ENCODE measurements at regions not wholly inside any gene's neighbourhood (a gene's known extent, or its start where the extent isn't known, plus 50 kb on each side); places are given as distances from the start of the nearest gene placed in this dataset.
"Not testable (repeated sequence)": the region's sequence is repeated elsewhere in the genome, so short reads cannot be mapped to it uniquely, and the experiment has no call there.

DNA sequence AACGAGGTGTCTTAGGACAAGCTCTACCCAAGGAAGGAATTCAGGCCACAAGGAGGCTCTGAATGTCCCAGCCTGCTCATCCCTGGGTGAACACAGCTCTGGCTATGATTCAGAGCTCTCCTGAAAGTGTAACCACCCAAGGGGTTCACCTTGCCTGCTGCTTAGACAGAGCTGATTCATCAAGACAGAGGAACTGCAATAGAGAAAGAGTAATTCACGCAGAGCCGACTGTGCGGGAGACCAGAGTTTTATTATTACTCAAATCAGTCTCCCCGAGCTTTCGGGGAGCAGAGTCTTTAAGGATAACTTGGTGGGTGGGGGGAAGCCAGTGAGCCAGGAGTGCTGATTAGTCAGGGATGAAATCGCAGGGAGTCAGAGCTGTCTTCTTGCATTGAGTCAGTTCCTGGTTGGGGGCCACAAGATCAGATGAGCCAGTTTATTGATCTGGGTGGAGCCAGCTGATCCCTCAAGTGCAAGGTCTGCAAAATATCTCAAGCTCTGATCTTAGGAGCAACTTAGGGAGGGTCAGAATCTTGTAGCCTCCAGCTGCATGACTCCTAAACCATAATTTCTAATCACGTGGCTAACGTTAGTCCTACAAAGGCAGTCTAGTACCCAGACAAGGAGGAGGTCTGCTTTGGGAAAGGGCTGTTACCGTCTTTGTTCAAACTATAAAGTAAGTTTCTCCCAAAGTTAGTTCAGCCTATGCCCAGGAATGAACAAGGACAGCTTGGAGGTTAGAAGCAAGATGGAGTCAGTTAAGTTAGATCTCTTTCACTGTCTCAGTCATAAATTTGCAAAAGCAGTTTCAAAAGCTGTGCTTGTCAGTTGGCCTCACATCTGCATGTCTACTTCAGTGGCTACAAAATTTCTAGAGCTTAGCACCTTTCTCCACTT lies 123.4 kb upstream of the DAPK1 start:
- H3K27ac ChIP-seq (ENCODE audit: insufficient read depth, low read depth, low read length, poor library complexity, severe bottlenecking); H3K27me3 ChIP-seq (ENCODE audit: control insufficient read depth, insufficient read depth, low read length, poor library complexity, severe bottlenecking); H3K4me1 ChIP-seq (ENCODE audit: control insufficient read depth, insufficient read depth, low read length); H3K4me3 ChIP-seq (ENCODE audit: insufficient read depth, low read depth, low read length); H3K9me3 ChIP-seq (ENCODE audit: control insufficient read depth, low read length); H3K36me3 ChIP-seq (ENCODE audit: control insufficient read depth, insufficient read depth, low read length): not testable (repeated sequence)
- WGBS, 2 experiments: 67 to 71% methylated on average over 10 of the region's 10 CpGs

DNA sequence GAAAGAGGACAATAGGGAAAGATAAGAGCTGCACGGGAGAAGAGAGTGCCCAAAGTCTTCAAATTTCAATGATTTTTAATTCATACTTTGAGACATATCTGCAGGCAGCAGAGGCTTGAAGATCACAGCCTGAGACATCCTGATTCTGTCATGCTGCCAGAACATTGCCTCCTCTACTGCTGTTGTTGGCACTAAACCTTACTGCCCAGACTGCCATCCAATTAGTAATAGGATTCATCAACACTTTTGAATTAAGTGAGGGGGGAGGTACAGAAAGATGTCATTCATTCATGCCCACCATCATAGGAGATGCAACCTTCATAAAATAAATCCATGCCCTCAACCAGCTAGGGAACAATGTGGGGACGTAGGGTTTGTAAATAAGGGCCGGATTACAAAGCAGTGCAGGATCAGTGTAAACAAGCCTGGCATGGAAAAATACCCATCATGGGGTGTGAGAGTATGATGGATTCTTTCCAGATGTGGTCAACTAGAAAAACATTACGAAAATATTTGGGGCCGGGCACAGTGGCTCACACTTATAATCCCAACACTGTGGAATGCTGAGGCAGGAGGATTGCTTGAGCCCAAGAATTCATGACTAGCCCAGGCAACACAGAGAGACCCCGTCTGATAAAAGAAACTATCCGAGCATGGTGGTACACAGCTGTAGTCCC lies 122.1 kb upstream of the DAPK1 start:
- no peaks in the 10 kb centered on the region for H3K9me3 ChIP-seq (ENCODE audit: control insufficient read depth, low read length)
- no peaks in the 10 kb centered on the region for H3K36me3 ChIP-seq (ENCODE audit: control insufficient read depth, insufficient read depth, low read length)
- H3K27me3 ChIP-seq (ENCODE audit: control insufficient read depth, insufficient read depth, low read length, poor library complexity, severe bottlenecking): no peaks in the 10 kb centered on the region
- H3K4me1 ChIP-seq (ENCODE audit: control insufficient read depth, insufficient read depth, low read length): no peaks in the 10 kb centered on the region
- H3K4me3 ChIP-seq (ENCODE audit: insufficient read depth, low read depth, low read length): no peak overlapping the region
- WGBS, 2 experiments: 76 to 77% methylated on average over 7 of the region's 7 CpGs
- no peak overlapping the region for H3K27ac ChIP-seq (ENCODE audit: insufficient read depth, low read depth, low read length, poor library complexity, severe bottlenecking)

DNA sequence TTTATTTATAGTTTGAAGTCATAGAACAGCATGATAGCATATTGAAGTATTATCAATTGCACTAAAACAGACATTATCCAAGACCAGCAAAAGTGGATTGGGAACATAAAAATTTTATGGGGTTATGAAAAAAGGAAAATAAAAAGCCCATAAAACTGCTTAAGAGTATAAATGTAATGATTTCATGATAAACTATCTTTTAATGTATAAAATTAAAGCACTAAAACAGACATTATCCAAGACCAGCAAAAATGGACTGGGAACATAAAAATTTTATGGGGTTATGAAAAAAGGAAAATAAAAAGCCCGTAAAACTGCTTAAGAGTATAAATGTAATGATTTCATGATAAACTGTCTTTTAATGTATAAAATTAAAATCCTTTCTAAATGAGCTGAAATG lies 119.0 kb upstream of the DAPK1 start:
- Histone ChIP-seq H3K9me3 (ENCODE audit: control insufficient read depth, low read length) (no peaks in the 10 kb centered on the region), H3K36me3 (ENCODE audit: control insufficient read depth, insufficient read depth, low read length) (no peaks in the 10 kb centered on the region), H3K27me3 (ENCODE audit: control insufficient read depth, insufficient read depth, low read length, poor library complexity, severe bottlenecking) (no peaks in the 10 kb centered on the region), H3K27ac (ENCODE audit: insufficient read depth, low read depth, low read length, poor library complexity, severe bottlenecking) (no peak overlapping the region), H3K4me3 (ENCODE audit: insufficient read depth, low read depth, low read length) (no peak overlapping the region), H3K4me1 (ENCODE audit: control insufficient read depth, insufficient read depth, low read length) (no peaks in the 10 kb centered on the region)
- WGBS, 2 experiments: no CpG with 5 or more reads among the region's 1 CpG

DNA sequence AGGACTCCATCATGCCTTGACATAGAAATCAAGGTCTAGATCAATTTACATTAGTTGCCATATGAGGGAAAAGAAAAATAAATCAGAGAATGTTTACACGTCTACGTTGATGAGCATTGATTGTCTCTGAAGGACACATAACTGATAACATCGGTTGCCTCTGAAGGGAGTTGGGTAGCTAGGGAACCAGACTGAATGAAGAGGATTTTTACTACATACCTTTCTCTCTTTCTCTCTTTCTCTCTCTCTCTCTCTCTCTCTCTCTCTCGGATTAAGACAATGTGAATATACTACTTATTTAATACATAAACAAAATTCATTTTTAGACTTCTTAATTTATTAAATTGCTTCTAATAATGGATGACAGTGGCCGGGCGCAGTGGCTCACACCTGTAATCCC lies 118.4 kb upstream of the DAPK1 start:
- Histone ChIP-seq H3K4me1 (ENCODE audit: control insufficient read depth, insufficient read depth, low read length) (no peaks in the 10 kb centered on the region), H3K4me3 (ENCODE audit: insufficient read depth, low read depth, low read length) (no peak overlapping the region), H3K36me3 (ENCODE audit: control insufficient read depth, insufficient read depth, low read length) (no peaks in the 10 kb centered on the region), H3K27ac (ENCODE audit: insufficient read depth, low read depth, low read length, poor library complexity, severe bottlenecking) (no peak overlapping the region), H3K9me3 (ENCODE audit: control insufficient read depth, low read length) (no peaks in the 10 kb centered on the region), H3K27me3 (ENCODE audit: control insufficient read depth, insufficient read depth, low read length, poor library complexity, severe bottlenecking) (no peaks in the 10 kb centered on the region)
- WGBS, 2 experiments: 89 to 93% methylated on average over 5 of the region's 6 CpGs

DNA sequence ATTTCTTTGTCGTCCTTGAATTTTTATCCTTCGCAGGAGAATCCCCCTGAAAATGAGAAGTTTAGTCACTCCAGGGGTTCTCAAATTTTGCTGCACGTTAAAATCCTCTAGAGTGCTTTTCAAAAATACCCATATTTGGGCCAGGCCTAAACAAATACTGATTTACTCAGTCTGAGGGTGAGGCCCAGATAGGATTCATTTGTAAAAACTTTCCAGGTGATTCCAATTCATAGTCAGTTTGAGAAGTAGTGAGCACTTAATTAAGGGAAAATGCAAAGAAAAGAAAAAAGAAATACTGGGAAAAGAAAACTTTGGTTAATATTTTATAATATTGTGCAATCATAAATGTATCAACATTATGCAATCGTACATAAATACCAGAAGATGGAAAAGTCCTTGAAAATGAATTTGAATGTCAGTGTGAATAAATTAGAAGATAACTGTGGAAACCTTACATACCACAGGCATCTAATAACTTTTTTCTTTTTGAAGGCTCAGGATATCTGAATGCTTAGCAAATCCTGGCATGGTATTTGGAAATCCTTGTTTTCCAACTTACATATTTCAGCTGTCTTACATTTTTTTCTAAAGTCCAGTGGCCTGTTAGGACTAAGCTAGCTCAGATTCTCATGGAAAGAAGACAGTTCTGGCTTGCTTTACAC lies 116.5 kb upstream of the DAPK1 start:
- H3K27me3 ChIP-seq (ENCODE audit: control insufficient read depth, insufficient read depth, low read length, poor library complexity, severe bottlenecking): no peaks in the 10 kb centered on the region
- no peaks in the 10 kb centered on the region for H3K36me3 ChIP-seq (ENCODE audit: control insufficient read depth, insufficient read depth, low read length)
- H3K9me3 ChIP-seq (ENCODE audit: control insufficient read depth, low read length): no peaks in the 10 kb centered on the region
- H3K4me1 ChIP-seq (ENCODE audit: control insufficient read depth, insufficient read depth, low read length): no peaks in the 10 kb centered on the region
- no peak overlapping the region for H3K27ac ChIP-seq (ENCODE audit: insufficient read depth, low read depth, low read length, poor library complexity, severe bottlenecking)
- H3K4me3 ChIP-seq (ENCODE audit: insufficient read depth, low read depth, low read length): no peak overlapping the region
- WGBS, 2 experiments: 61 to 68% methylated on average over 3 of the region's 4 CpGs

DNA sequence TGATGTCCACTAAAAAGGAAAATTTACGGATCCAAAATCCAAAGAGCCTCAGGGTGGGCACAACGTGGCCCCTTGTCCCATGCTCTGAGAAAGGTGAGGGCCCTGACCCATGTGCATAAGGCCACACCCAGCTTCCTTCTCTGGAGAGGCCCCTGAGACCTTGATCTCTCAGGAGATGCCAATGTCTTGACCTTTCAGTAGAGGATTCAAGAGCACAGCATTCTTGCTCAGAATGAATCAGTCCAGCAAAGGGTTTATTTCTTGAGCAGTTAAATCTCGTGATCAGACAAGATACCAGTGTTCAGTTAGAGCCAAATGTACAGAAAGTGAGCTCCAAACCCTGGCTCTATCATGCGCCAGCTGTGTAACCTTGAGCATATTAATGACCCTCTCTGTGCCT lies 115.9 kb upstream of the DAPK1 start:
- WGBS, 2 experiments: 92 to 93% methylated on average over 4 of the region's 4 CpGs
- Histone ChIP-seq H3K36me3 (ENCODE audit: control insufficient read depth, insufficient read depth, low read length) (no peaks in the 10 kb centered on the region), H3K4me3 (ENCODE audit: insufficient read depth, low read depth, low read length) (no peak overlapping the region), H3K27ac (ENCODE audit: insufficient read depth, low read depth, low read length, poor library complexity, severe bottlenecking) (no peak overlapping the region), H3K9me3 (ENCODE audit: control insufficient read depth, low read length) (no peaks in the 10 kb centered on the region), H3K4me1 (ENCODE audit: control insufficient read depth, insufficient read depth, low read length) (no peaks in the 10 kb centered on the region), H3K27me3 (ENCODE audit: control insufficient read depth, insufficient read depth, low read length, poor library complexity, severe bottlenecking) (no peaks in the 10 kb centered on the region)

DNA sequence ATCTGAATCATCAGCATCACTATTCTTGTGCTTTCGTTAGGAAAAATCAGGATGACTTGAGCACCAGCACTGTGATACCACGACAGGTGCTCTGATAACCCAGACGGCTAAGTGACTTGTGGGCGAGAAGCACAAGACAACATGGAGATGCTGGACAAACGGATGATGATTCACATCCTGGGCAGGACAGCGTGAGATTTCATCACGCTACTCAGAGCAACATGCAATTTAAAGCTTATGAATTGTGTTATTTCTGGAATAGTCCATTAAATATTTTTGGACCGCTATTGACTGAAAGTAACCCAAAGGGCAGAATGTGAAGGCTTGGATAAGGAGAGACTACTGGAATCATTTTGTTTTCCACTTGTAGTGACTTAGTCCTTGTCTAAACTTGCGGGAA lies 114.8 kb upstream of the DAPK1 start:
- Histone ChIP-seq H3K36me3 (ENCODE audit: control insufficient read depth, insufficient read depth, low read length) (no peaks in the 10 kb centered on the region), H3K27ac (ENCODE audit: insufficient read depth, low read depth, low read length, poor library complexity, severe bottlenecking) (no peak overlapping the region), H3K27me3 (ENCODE audit: control insufficient read depth, insufficient read depth, low read length, poor library complexity, severe bottlenecking) (no peaks in the 10 kb centered on the region), H3K4me1 (ENCODE audit: control insufficient read depth, insufficient read depth, low read length) (no peaks in the 10 kb centered on the region), H3K4me3 (ENCODE audit: insufficient read depth, low read depth, low read length) (no peak overlapping the region), H3K9me3 (ENCODE audit: control insufficient read depth, low read length) (no peaks in the 10 kb centered on the region)
- 96% methylated on average over 9 of the region's 9 CpGs for WGBS, 2 experiments

DNA sequence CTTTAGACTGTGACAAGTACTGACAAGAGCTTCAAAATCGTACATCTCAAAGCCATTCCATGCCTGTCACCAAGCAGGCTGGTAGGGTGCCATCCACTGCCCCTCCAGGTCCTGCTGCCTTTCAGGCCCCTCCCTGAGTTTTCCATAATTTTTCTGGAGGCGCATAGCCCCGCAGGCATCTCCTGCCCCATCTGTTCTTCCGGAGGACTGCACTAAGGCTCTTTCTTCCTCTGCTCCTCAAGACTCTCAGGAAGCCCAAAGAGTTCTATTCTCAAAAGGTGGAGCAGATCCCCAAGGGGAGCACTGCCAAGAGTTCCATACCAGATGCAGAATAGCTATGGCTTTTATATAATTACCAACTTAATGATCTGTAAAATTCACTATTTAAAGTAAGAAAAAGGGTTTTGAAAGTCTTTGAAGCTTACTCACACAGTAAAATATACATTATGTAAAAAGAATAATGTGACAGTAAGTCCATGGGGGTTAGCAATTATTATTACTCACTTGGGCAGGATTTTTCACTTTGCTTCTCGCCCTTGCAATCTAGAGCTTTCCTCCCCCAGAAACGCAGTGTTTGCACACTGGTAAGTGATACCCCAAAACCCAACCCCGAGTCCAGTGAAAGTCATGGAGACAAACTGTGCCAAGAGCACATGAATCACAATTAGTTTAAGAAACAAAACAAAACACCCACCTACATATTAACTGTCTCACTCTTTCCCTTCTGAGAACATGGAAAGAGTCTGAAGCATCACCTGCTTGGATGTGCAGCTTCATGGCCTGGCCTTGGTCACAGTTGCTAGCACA lies 114.1 kb upstream of the DAPK1 start:
- Histone ChIP-seq H3K27me3 (ENCODE audit: control insufficient read depth, insufficient read depth, low read length, poor library complexity, severe bottlenecking) (no peaks in the 10 kb centered on the region), H3K27ac (ENCODE audit: insufficient read depth, low read depth, low read length, poor library complexity, severe bottlenecking) (no peak overlapping the region), H3K4me3 (ENCODE audit: insufficient read depth, low read depth, low read length) (no peak overlapping the region), H3K9me3 (ENCODE audit: control insufficient read depth, low read length) (no peaks in the 10 kb centered on the region), H3K4me1 (ENCODE audit: control insufficient read depth, insufficient read depth, low read length) (no peaks in the 10 kb centered on the region), H3K36me3 (ENCODE audit: control insufficient read depth, insufficient read depth, low read length) (no peaks in the 10 kb centered on the region)
- WGBS, 2 experiments: 92 to 94% methylated on average over 7 of the region's 7 CpGs

DNA sequence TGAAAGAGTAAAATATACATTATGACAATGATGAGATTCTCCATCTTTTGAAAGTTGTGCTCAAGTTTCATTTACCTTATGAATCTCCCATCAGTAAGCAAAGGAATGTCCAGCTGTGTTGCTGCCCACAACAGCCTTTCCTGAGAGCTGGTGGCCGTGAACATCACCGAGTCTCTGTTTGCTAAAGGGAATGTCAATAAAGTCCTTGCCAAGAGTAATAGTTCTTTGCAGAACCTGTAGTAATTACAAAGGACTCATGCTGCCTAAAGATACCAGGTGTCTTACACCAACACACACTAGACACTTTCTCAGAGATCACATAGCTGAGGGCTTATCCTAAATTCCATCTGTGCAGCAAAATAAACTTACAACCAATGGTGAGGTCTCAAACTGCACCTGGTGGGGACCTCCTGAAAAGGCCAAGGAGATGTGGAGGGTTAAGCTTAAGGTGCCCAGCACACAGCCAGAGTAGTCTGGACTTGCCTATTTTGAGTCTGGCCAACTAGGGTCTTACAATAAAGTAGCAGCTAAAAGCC lies 111.1 kb upstream of the DAPK1 start:
- Histone ChIP-seq H3K36me3 (ENCODE audit: control insufficient read depth, insufficient read depth, low read length) (no peaks in the 10 kb centered on the region), H3K4me1 (ENCODE audit: control insufficient read depth, insufficient read depth, low read length) (no peaks in the 10 kb centered on the region), H3K27me3 (ENCODE audit: control insufficient read depth, insufficient read depth, low read length, poor library complexity, severe bottlenecking) (no peaks in the 10 kb centered on the region), H3K27ac (ENCODE audit: insufficient read depth, low read depth, low read length, poor library complexity, severe bottlenecking) (no peak overlapping the region), H3K9me3 (ENCODE audit: control insufficient read depth, low read length) (no peaks in the 10 kb centered on the region), H3K4me3 (ENCODE audit: insufficient read depth, low read depth, low read length) (no peak overlapping the region)
- 91% methylated on average over 2 of the region's 2 CpGs for WGBS, 2 experiments

Data from ectodermal cell (in vitro differentiated cells).